ENCODE measurements at regions not wholly inside any gene's neighbourhood (a gene's known extent, or its start where the extent isn't known, plus 50 kb on each side); places are given as distances from the start of the nearest gene placed in this dataset.
"Not testable (repeated sequence)": the region's sequence is repeated elsewhere in the genome, so short reads cannot be mapped to it uniquely, and the experiment has no call there.

DNA sequence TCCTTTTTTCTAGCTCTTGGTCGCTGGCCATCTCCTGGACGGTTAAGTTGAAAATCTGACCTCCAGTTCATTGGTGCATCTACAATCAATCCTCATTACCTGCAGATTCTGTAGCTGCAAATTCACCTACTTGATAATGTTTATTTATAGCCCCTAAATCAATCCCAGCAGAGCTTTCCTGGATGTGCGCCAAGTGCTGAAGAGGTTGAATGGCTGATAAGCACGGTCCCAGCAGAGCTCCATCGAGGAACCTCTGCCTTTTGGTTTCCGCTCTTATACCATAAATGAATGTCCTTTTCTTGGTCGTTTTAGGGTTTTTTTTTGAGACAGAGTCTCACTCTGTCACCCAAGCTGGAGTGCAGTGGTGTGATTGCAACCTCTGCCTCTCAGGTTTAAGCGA lies 99.8 kb upstream of the ALDH3B2 start:
- not testable (repeated sequence) for TF ChIP-seq FOXP2 (optimal IDR thresholded peaks at IDR 0.05; ENCODE audit: control extremely low read depth, extremely low read length, insufficient read depth); POLR2AphosphoS5 (IDR thresholded peaks at IDR 0.05; ENCODE audit: borderline replicate concordance, low read depth, low read length); EZH2 (IDR thresholded peaks at IDR 0.05)
